GM13977 (cell line): ENCODE measurements at regions not wholly inside any gene's neighbourhood (a gene's known extent, or its start where the extent isn't known, plus 50 kb on each side); places are given as distances from the start of the nearest gene placed in this dataset.

Experiments used
- DNase-seq: peaks from one replicate; pipeline ENCODE4 v3.0.0; 2012; ENCODE audit warnings: low spot score
- in situ Hi-C: fragments of 300-500 bp; cut with MboI; formaldehyde crosslinking; loops from one replicate; pipeline ENCODE4 v1.12.0; 2022; ENCODE audit warnings: low sequenced_read_pairs, low pct_unique_long_range_greater_than_20kb, mixed read lengths, inconsistent platforms; ENCODE audit not compliant: unreplicated experiment
- TF ChIP-seq, protein P1 (sequence below): IDR thresholded peaks from 2 replicates; pipeline ENCODE4 v1.5.1; 2012; ENCODE audit warnings: mild to moderate bottlenecking, control low read depth; ENCODE audit not compliant: insufficient read depth; ENCODE audit errors: extremely low read depth, missing control alignments

DNA sequence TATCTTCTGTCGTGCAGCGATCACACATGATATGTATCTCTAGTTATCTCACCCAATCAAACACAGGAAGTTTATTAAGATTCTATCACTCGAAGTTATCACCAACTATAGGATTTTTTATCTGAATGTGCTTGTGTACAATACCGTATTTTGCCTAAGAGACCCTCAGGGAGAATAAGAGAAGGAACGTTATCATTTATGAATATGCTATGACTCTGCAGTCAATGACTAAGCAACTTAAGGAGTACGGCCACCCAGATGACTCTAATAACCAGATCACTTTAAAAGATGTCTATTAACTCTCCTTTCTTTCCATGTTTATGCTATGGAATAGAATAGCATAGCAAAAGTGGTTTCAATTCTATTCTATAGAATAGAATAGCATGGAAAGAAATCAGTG lies 486.4 kb downstream of the BCL11B start:
- TF ChIP-seq, protein P1, sequence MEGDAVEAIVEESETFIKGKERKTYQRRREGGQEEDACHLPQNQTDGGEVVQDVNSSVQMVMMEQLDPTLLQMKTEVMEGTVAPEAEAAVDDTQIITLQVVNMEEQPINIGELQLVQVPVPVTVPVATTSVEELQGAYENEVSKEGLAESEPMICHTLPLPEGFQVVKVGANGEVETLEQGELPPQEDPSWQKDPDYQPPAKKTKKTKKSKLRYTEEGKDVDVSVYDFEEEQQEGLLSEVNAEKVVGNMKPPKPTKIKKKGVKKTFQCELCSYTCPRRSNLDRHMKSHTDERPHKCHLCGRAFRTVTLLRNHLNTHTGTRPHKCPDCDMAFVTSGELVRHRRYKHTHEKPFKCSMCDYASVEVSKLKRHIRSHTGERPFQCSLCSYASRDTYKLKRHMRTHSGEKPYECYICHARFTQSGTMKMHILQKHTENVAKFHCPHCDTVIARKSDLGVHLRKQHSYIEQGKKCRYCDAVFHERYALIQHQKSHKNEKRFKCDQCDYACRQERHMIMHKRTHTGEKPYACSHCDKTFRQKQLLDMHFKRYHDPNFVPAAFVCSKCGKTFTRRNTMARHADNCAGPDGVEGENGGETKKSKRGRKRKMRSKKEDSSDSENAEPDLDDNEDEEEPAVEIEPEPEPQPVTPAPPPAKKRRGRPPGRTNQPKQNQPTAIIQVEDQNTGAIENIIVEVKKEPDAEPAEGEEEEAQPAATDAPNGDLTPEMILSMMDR: no peak
- in situ Hi-C loops: no loop called here
- no peak for DNase-seq

DNA sequence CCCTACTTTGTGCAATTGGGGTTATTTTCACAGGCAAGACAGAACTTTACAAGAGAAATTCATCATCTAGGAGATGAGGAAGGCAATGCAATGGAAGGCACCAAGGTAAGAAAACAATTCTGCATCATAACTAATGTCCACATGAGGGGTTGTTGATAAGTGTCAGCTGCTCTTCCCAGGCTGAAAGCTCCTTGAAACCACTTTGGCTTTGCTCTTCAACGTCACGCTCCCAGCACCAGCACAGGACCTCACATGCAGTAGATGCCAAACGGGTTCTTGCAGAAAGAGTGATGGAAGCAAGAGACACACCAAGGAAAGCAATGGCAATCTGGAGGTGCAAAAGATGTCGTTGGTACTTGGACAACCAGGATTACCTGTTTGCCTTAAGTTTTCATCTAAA lies 485.5 kb downstream of the BCL11B start:
- in situ Hi-C loops: no loop called here
- DNase-seq: no peak

DNA sequence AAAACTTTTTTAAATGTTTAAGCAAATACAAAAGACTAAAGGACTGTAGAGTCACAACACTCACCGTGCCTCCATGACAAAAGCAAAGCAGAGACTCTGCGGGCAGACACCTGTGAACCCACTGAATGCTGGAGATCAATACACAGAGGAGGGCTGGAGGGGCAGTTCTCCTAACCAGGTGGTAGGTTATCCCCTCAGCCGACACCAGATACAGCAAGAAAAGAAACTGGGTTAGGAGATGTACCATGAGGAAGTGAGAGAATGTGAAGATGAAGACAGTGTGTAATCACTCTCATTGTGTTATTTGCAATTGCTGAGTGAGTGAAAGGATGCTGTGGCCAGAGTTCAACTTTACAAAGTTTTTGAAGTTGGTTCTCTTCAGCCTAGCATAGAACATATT lies 480.3 kb downstream of the BCL11B start:
- TF ChIP-seq, protein P1: no peak
- DNase-seq: no peak
- in situ Hi-C loops: no loop called here

More for the DNA sequence above, 485.5 kb downstream of the BCL11B start:
- TF ChIP-seq, protein P1: no peak

DNA sequence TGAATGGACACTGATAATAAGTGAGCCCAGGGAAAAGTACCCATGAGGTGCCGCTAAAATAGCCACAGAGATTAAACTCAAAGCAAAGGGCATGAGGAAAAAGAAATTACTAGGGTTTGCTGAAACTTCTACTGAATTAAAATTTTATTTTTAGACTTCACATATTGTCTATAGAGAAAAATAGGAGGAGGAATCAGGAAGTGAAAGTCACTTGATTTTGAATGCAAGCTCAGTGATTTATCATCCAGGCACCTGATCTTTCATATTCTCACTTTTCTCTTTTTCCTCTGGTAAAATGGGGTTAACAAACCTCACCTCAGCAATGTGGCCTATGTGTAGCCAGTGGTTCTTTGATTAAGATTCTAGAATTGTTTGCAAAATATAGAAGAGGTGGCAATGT lies 479.8 kb downstream of the BCL11B start:
- no peak for DNase-seq
- TF ChIP-seq, protein P1: no peak
- in situ Hi-C loops: no loop called here

DNA sequence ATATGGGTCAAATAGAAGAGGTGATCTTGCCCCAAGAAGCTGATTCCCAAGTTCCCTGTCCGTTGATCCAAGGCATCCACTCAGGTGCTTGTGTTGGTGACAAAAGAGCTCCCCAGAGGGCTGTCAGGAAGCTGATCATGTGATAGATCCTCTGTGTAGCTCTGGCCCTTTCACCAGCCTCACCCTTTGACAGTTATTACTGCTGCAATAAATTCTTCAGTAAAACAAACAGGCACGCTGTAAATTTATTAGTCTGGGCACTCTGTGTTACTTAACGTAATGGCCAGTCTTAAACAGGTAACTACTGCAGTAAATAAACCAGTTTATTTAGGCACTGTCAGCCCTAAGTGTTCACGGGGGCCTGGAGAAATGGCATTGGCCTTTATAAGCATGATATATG lies 473.9 kb downstream of the BCL11B start:
- in situ Hi-C loops: no loop called here
- no peak for DNase-seq
- TF ChIP-seq, protein P1: no peak

DNA sequence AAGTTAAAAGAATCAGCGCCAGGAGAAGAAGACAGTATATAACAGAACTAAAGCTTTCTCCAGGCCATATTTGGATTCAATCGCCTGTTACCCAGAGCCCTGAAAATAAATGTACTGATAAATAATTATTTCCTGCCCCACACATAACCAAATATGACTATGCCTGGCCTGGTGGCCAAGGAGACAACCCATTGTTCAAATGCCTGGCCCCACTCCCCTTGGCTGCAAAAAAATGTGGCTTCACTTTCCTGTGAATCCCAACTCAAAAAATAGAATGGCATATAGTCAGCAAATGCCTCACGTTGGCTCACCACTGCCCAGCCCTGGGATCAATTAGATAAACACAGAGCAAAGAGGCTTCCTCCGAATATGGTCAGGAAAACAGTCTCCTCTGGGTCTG lies 472.1 kb downstream of the BCL11B start:
- no peak for DNase-seq
- in situ Hi-C loops: no loop called here
- TF ChIP-seq, protein P1: no peak

DNA sequence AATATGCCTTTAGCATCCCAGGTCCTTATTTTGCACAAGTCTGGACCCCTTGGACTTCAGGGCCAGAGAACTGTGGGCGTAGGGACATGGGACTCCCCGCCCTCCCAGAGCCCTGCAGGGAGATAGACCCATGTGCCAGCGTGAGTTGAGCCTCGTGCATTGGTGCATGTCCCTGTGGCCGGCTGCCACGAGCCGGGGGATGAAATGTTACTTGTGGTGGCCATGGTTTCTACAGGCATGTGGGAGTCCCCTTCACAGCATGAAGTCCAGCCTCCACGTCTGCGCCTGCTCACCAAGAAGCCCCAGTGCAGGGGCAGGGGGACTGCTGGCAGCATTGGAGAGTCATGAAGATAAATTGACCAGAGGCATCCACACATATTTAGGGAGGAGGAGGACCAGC lies 470.0 kb downstream of the BCL11B start:
- in situ Hi-C loops: no loop called here
- TF ChIP-seq, protein P1: no peak
- no peak for DNase-seq
